PFSK-1 (cell line): ENCODE measurements at regions not wholly inside any gene's neighbourhood (a gene's known extent, or its start where the extent isn't known, plus 50 kb on each side); places are given as distances from the start of the nearest gene placed in this dataset.

ENCODE experiments used
- FOXP2 ChIP-seq: optimal IDR thresholded peaks from 2 replicates; pipeline ENCODE3; 2011; ENCODE audit warnings: borderline replicate concordance, control low read depth, inconsistent platforms; ENCODE audit not compliant: insufficient read depth; ENCODE audit errors: extremely low read length, extremely low read depth
- POLR2AphosphoS5 ChIP-seq: IDR thresholded peaks from 2 replicates; pipeline ENCODE4 v1.6.1; 2012; ENCODE audit warnings: low read depth, mild to moderate bottlenecking, control low read depth, low read length, moderate library complexity
- REST ChIP-seq, 2 experiments: IDR thresholded peaks; 2 replicates each; pipeline versions ENCODE4 v1.6.1 to v1.8.0; 2011 to 2012; ENCODE audit warnings: low read depth in 2 of 2, low read length in 2 of 2, control low read depth in 1 of 2, inconsistent platforms in 1 of 2, mild to moderate bottlenecking in 1 of 2, moderate library complexity in 1 of 2; ENCODE audit not compliant: insufficient read depth in 1 of 2
- SIN3A ChIP-seq: IDR thresholded peaks from 2 replicates; pipeline ENCODE4 v1.6.1; 2012; ENCODE audit warnings: mild to moderate bottlenecking, low read length, moderate library complexity, borderline replicate concordance; ENCODE audit not compliant: insufficient read depth
- TAF1 ChIP-seq: IDR thresholded peaks from 2 replicates; pipeline ENCODE4 v1.6.1; 2012; ENCODE audit warnings: low read length, control low read depth, borderline replicate concordance; ENCODE audit not compliant: insufficient read depth

GRCh38 chr2:45253151-45253550 is 243.9 kb upstream of the SIX2 start:
- TF ChIP-seq FOXP2 = no peak
- TF ChIP-seq SIN3A = no peak
- TF ChIP-seq POLR2AphosphoS5 = no peak
- no peak for TF ChIP-seq TAF1
- no peak for TF ChIP-seq REST (IDR thresholded peaks at IDR 0.05; ENCODE audit: insufficient read depth in 1 of 2, low read depth in 2 of 2, low read length in 2 of 2)

- TF ChIP-seq REST (IDR thresholded peaks at IDR 0.05; ENCODE audit: insufficient read depth in 1 of 2, low read depth in 2 of 2, low read length in 2 of 2) = no peak
- no peak for TF ChIP-seq TAF1
- TF ChIP-seq FOXP2 = no peak
- TF ChIP-seq POLR2AphosphoS5 = no peak
- no peak for TF ChIP-seq SIN3A
These were observed 240.9 kb upstream of the SIX2 start for GRCh38 chr2:45250176-45250575.

GRCh38 chr2:45248214-45248613 is 239.0 kb upstream of the SIX2 start:
- TF ChIP-seq REST (IDR thresholded peaks at IDR 0.05; ENCODE audit: insufficient read depth in 1 of 2, low read depth in 2 of 2, low read length in 2 of 2) = no peak
- TF ChIP-seq SIN3A = no peak
- TF ChIP-seq TAF1 = no peak
- no peak for TF ChIP-seq POLR2AphosphoS5
- TF ChIP-seq FOXP2 = no peak

GRCh38 chr2:45244928-45245327 is 235.7 kb upstream of the SIX2 start:
- TF ChIP-seq POLR2AphosphoS5 (no peak), SIN3A (no peak), TAF1 (no peak), FOXP2 (no peak), REST (IDR thresholded peaks at IDR 0.05; ENCODE audit: insufficient read depth in 1 of 2, low read depth in 2 of 2, low read length in 2 of 2) (no peak)

- TF ChIP-seq REST (IDR thresholded peaks at IDR 0.05; ENCODE audit: insufficient read depth in 1 of 2, low read depth in 2 of 2, low read length in 2 of 2) = no peak
- no peak for TF ChIP-seq TAF1
- no peak for TF ChIP-seq POLR2AphosphoS5
- no peak for TF ChIP-seq SIN3A
- TF ChIP-seq FOXP2 = no peak
These were observed 233.0 kb upstream of the SIX2 start for GRCh38 chr2:45242161-45242741.
